Islet precursor cell (in vitro differentiated cells): ENCODE measurements at regions not wholly inside any gene's neighbourhood (a gene's known extent, or its start where the extent isn't known, plus 50 kb on each side); places are given as distances from the start of the nearest gene placed in this dataset.
"Not testable (repeated sequence)": the region's sequence is repeated elsewhere in the genome, so short reads cannot be mapped to it uniquely, and the experiment has no call there.

ENCODE experiments used
- DNase-seq: peaks from one replicate; pipeline ENCODE4 v3.0.0-alpha.2; 2018

DNA sequence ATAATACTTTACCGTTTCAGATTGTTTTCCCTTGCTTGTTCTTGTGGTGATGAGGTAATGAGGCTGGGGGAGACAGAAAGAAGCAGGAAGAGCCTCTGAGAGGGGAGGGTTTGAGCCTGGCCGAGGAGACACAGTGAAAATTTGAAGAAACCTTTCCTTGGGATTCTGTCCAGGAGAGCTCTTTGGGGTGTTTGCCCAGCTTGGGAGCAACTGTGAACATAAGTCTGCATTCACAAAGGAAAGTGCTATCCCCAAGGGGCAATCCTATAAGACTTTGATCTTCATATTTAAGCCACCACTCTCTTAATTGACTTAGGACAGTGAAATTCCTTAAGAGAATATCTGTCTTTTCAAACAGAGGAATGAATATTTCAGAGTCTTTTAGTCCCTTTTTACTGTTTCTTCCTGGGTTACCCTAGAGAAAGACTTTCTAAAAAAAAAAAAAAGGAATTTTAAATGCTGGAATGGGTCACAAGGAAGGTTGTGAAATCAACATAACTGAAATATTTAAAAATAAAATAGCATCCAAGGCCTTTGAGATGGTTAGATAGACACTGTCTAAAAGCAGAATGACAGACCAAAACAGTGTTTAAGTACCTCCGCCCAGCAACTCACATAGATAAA lies 52.5 kb upstream of the STAM2 start:
- DNase-seq = no peak

DNA sequence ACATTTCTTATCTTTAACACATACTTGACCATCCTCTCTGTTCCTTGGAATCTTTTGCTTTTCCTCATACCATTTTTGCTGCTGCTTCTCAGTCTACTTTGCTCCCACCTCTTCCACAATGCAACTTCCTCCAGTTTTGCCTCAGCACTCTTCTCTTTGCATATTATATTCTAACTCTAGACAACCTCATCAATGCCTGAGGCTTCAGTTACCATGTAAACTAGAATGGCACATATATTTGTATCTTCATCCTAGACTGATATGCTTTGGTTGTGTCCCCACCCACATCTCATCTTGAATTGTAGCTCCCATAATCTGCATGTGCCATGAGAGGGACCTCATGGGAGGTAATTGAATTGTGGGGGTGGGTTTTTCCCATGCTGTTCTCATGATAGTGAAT lies 55.9 kb upstream of the STAM2 start:
- DNase-seq = no peak

DNA sequence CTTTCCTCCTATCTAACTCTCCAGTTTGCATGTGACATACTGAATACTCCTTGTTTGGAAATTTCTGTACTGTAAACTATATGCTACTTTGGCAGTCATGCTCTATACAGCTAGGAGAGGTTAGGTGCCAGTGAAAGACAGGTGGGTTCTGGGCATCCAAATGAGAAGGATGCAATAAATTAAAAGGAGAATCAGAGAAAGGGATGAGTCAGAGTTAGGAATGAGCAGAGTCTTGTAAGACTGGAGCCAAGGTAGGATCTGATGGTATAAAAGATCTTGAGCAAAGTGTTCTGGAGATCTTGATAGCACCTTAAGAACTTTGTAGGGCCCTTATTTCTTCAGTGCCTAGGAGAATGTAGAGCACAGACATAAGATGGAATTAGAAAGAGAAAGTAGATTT lies 58.7 kb upstream of the STAM2 start:
- no peak for DNase-seq

DNA sequence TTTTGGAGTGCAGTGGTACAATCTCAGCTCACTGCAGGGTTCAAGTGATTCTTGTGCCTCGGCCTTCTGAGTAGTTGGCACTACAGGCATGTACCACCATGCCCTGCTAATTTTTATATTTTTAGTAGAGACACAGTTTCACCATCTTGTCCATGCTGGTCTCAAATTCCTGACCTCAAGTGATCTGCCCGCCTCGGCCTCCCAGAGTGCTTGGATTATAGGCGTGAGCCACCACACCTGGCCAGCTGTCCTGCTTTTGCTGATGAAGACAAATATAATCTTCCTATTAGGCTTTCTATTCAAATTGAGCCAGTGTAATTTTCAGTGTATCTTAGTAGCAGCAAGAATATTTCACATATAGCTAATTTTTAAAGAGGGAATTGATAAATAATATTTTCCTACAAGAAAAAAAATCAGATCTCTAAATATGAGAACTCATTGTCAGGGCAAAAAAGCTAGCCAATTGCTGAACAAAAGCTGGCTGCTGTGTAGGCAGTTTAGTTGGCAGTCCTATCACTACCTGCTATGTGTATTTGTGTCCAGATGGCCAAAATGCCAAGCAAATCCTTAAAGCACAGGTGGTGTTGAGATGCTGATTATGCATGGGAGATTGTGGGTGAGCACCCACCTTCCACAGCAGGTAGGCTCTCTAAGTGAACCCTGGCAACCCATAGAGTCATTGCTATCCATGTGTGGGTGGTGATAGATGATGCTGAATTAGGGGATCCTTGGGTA lies 60.8 kb upstream of the STAM2 start:
- DNase-seq = no peak

DNA sequence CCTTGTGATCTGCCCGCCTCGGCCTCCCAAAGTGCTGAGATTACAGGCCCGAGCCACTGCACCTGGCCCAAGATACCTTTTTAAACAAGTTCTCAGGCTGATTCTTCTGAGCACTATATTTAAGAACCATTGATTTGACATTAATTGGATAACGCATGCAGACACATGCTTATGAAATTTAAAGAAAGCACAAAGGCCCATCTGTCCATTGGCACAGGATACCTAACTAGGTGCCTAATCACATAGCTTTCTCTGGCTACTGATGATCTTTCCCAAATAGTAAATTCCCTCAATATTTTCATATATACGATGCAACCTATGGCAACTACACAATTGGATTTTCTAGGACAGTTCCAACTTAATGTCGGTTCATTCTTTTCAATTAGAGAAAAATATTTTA lies 62.5 kb upstream of the STAM2 start:
- no peak for DNase-seq

DNA sequence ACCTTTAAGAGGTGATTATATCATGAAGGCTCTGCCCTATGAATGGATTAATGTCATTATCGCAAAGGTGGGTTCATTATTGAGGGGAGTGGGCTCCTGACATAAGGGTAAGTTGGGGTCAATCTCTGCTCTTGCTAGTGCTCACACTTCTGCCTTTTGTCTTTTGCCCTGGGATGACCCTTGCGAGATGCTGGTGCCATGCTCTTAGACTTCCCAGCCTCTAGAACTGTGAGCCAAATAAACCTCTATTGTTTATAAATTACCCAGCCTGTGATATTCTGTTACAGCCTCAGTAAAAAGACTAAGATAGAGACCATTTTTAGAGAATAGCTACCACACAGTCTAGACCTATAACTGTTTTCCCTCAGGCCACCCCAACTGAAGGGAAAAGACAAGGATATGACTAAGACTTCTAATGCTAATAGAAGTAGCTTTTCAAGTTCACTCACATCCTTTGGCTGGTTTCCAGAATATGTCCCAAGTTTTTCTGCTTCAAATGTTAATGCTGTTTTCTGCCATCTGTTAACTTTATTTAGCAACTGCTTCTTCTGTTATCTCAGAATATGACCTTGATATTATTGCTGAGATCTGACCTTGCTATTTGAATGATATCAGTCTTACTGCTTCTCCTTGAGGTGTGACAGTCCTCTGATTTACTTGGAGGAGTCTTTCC lies 65.1 kb upstream of the STAM2 start:
- DNase-seq = no peak

DNA sequence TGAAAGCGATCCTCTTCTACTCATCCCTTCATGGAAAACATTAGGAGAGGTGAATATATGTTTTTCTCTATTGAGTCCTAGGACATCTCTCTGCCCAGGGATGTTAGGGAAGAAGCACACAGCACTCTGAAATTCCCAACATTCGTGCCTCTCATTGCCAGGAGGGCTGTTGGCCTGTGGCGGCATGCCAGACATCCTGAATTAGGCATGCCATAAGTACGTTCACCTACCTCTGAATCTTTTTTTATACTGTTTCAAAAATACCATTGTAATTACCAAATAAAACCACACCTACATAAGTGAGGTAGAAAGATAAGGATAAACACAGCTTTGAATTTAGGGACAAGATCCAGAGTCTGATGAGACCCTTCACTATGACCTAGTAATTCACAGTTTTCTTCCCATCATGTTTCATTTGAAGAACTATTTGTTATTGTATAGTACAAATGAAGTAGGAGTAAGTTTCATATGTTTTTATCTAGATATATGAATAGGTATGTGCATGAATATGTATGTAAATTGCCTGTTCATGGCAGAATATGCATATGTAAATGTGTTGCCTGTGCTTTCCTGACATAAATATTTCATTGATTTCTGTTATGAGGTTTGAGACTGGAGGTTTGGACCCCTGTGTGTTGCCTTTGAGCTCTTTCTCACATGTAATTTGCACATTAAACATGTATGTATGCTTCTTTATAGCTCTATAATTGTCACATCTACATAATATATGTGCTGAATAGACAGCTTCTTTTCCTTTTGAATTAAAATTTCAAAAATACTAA lies 66.6 kb upstream of the STAM2 start:
- no peak for DNase-seq

DNA sequence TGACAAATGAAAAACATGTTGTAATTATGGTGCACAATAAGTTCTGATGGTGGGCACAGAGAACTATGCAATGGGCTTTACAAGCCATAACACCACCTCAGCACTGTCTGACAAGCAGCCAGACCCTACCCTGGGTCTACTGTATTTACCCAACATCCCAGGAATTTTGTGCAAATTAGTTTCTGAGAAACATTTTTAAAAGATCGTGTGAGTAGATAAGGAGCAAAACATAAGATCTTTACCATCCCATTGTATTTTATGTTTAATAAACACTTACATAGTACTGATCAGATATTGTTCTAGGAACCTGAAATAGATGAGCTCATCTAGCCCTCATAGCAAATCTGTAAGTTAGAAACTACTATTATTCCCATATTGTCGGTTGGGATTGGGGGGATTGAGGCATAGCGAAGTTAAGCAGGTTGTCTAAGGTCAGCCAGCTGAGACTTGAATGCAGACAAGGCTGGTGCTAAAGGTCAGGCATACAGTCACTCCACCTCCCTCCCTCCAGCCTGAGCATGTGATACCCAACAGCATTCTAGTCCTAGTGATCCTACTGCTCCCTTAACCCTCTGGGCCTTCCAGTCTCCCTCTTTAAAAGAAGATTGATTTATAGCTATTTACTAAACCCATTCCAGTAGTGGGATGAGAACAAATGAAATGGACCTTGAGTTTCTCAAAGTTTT lies 67.4 kb upstream of the STAM2 start:
- DNase-seq = peak; percentile 64

DNA sequence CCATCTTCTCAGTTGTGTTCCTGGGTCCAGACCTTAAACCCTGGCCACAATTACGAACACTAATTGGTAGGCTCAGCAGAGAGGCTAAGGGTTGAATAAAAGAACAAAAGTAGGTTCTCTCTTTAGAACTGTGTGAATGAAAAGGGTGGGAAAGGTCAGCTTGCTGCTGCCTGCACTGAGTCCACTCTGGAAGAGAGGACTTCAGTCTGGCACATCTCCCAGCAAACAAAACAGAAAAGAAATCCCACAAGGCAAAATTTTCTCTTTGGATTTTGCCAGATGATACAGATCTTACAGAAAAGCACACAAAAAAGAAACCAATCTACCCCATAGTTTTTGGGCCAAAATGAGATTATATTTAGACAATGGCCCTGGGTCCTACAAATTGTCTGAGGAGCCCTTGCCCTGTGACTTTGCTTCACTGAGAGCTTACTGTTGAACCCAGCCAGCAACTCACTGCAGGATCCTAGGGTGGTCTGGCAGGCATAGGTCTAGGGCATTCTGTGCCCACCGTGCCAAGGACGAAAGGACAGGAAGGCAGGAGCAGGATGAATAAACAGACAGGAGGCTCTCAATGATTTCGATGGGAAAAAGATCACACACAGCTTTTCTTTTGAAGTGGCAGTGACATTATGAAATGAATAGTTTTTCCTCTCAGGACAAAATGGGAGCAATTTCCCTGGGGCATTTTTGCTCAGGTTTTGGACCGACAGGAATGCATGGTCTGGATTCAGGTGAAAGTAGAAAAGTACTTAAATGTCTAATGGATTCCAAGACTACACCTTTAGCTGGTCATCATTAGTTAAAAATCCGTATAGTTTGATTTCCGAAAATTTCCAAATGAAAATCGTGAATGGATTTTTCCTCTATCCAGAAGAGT lies 68.4 kb upstream of the STAM2 start:
- DNase-seq = peak; percentile 77

DNA sequence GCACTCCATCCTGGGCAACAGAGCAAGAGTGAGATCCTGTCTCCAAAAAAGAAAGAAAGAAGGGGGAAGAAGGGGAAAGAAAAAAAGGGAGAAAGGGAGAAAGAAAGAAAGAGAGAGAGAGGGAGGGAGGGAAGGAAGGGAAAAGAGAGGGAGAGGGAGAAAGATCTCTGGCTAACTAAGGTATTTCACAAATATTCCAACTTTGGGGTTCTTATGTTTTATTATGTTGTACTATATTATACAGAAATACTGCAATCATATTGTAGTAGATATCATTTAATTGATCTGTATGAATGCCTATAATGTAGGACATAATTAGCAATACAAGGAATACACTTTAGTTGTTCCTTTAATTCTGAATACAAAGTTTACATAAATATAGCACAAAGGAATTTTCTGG lies 70.1 kb upstream of the STAM2 start:
- DNase-seq = no peak

DNA sequence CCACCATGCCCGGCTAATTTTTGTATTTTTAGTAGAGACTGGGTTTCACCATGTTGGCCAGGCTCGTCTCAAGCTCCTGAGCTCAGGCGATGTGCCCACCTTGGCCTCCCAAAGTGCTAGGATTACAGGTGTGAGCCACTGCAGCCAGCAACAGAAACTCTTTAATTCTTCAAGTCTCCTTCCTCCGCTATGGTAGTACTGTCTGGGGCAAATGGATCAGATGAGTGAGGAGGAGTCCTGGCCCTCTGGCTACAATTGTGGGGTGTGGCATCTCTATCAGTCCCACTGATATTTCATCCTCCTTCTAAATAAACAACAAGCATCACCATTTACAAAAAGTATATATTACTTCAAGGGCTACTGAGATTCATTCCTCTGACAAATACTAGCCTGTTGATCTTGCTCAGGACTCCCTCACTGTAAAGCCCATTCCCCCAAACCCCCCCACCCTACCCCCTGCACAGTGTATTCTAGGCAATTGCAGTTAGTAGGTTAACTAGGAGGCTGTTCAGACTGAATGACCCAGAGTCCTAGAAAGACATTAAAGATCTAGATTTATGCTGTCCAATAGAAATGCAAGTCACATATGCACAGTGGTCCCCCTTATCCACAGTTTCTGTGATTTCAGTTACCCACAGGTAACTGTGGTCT lies 71.2 kb upstream of the STAM2 start:
- DNase-seq = peak; percentile 53

DNA sequence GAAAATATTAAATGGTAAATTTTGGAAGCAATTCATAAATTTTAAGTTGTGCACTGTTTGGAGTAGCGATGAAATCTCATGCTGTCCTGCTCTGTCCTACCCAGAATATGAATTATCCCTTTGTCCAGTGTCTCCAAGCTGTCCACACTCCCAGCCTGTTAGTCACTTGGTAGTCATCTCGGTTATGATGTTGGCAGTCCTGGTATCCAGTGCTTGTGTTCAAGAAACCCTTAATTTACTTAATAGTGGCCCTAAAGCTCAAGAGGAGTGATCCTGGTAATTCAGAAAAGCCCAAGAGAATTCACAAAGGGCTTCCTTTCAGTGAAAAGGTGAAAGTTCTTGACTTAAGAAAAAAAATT lies 71.8 kb upstream of the STAM2 start:
- DNase-seq = peak; percentile 77

DNA sequence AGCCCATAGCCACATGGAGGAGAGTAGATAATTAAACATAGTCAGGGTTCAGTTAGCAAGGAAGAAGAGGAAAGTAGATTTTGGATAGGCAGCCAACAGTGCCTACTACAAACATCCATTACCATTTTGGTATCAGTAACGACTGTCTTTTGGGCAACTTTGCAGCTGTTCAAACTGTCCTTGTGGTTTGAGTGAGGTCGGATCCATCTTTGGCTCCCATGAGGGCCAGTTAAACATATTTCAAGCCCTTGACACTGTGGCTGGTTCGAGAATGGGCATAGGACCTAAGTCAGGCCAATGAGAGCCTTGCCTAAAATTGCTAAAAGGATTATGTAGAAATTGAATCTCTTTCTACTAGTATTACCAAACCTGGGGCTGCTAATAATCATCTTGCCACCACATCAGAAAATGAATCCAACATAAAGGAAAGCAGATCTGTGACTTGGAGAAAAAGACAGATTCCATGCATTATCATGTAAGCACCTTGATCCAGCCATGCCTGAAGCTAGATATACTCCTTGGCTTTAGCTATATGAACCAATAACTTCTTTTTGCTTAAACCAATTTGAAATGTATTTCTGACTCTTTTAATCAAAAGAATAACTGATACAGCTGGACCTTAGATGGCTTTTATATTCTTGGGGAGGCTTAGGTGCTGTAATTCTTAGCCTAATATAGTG lies 75.0 kb upstream of the STAM2 start:
- DNase-seq = no peak

DNA sequence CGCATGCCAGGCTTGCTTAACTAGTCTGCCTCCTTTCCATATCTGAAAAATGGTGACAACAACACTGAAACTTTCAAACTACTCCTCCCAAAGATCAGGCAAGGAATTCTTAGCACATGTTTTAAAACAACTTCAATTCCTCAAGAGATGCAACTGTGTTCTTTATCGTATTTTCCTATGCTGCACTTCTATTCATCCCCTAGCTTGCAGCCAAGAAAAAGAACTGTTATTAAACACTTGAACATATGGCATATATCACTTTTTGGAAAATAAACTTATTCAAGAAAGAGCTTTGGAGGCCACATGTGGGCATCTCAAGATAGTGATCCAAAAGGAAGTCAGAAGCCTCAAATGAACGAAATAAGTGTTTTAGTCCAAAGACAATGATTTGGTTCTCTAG lies 75.6 kb upstream of the STAM2 start:
- DNase-seq = no peak

DNA sequence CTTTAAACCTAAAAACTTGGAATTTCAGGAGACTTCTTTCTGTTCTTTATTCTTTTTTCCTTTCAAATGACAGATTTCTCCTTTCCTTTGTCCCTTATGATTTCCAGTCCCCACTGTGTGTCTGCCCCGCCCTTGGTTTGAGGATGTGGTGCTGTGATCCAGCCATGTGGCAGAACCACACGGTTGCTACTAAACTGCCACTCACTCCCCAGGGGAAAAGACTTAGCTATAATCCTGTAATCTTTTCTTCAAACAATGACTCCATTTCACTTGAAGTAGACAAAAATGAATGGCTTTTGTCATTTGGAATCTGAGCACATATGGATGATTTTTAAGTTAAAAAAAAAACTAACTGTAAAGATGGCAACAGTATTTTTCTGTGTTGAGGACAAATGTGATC lies 76.2 kb upstream of the STAM2 start:
- DNase-seq = no peak

DNA sequence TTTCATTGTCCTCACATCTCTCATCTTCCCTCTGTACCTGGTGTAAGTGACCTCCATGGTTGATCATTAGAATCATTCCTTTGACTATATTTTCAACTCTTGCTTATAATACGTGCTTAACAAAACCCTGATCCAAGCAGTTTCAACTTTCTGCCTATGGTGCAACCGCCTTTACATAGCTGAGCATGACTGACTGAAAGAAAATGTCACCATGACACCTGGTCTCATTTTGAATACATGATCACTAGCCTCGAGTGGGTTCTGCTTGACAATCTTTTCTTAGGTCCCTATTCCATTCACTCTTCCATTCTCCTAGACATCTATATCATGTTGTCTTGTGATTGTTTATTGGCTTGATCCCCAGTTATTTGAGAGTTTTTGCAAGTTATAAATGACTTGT lies 78.9 kb upstream of the STAM2 start:
- no peak for DNase-seq

DNA sequence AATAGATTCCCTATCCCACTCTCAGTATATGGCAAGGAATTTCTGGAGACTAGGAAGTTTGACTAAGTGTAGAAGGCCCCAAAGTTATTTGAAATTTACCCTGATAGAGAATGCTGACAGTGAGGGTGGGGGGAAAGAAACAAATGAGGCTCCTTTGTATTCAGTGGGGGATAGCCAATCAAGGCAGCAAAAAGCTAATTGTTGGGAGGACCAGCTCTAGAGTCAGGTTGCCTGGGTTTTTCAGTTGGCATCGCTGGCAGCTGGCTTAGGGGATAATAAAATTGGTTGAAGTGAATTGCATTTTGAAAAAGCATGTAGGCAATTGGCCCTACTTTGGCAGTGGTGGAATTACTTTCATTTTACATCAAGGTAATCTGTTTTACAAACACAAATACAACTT lies 79.4 kb upstream of the STAM2 start:
- no peak for DNase-seq

DNA sequence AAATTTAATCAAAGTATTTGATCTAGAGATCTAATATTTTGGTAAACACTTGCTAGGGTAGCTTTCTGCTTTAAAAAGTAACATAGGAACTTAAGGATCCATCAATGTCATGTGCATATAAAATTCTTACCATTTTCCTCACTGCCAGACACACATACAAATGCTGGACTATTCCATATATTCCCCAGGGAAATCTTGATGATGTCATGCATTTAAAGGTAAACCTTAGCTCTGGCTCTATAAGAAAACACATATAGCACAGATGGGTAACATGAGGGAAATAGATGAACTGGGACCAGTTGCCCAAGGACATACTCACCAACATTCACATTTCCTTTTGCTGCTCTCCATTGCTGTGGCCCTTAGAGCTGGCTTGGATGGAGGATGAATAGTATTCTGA lies 79.1 kb upstream of the FMNL2 start:
- DNase-seq = no peak

DNA sequence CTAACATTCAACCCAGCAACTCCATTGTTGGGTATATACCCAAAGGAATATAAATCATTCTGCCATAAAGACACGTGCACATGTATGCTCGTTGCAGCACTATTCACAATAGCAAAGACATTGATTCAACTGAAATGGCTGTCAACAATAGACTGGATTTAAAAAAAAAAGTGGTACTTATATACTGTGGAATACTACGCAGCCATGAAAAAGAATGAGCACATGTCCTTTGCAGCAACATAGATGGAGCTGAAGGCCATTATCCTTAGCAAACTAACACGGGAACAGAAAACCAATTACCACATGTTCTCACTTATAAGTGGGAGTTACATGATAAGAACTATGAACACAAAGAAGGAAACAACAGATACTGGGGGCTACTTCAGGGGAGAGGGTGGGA lies 74.0 kb upstream of the FMNL2 start:
- DNase-seq = no peak

DNA sequence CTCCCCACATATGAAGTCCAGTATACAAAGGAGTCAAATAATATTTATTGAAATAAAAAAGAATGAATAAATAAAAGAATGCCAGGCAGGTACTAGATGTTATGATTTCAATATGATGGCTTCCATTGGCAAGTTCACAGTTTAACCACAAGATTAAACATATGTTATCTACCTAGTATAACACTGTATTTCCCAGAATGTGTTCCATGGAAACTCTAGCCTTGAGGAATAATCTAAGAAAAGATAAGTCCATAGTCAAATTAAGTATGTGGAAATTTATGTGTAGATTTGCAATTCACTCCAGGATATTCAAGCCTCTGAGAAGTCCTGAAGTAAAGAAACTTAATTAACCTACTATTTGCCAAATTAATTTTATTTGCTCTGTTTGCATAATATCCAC lies 71.1 kb upstream of the FMNL2 start:
- no peak for DNase-seq

DNA sequence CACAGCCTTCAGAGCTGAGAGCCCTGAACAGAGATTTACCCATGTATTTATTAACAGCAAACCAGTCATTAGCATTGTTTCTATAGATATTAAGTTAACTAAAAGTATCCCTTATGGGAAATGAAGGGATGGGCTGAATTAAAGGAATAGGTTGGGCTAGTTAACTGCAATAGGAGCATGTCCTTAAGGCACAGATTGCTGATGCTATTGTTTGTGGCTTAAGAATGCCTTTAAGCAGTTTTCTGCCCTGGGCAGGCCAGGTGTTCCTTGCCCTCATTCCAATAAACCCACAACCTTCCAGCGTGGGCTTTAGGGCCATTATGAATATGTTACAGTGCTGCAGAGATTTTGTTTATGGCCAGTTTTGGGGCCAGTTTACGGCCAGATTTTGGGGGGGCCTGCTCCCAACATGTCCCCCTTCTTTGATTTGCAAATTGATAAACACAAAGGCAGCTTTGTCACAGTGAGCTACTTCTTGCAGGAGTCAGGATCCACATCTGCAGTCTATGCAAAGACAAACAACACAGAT lies 61.2 kb upstream of the FMNL2 start:
- not testable (repeated sequence) for DNase-seq
